ENCODE measurements at regions not wholly inside any gene's neighbourhood (a gene's known extent, or its start where the extent isn't known, plus 50 kb on each side); places are given as distances from the start of the nearest gene placed in this dataset.

- TF ChIP-seq CTCF (IDR thresholded peaks at IDR 0.05) (no peak), POLR2A (IDR thresholded peaks at IDR 0.05) (no peak)
Measured at GRCh38 chr14:96710060-96710666, 87.0 kb upstream of the VRK1 start.
